ENCODE measurements at regions not wholly inside any gene's neighbourhood (a gene's known extent, or its start where the extent isn't known, plus 50 kb on each side); places are given as distances from the start of the nearest gene placed in this dataset.
"Not testable (repeated sequence)": the region's sequence is repeated elsewhere in the genome, so short reads cannot be mapped to it uniquely, and the experiment has no call there.

GRCh38 chr18:41639218-41639617 lies 315.8 kb upstream of the PIK3C3 start:
- no peak overlapping the region for H3K27ac ChIP-seq (ENCODE audit: low read depth, low read length, poor library complexity, severe bottlenecking)
- ChIA-PET CTCF (ENCODE audit: unreplicated experiment) (no interaction called here), POLR2A (no interaction called here)
- no TSS peak for BruUV-seq (replicated peaks)
- no peak overlapping the region for H2AFZ ChIP-seq (ENCODE audit: low read length)
- no peaks in the 10 kb centered on the region for H3K9me3 ChIP-seq (ENCODE audit: low read length)
- H3K36me3 ChIP-seq (ENCODE audit: insufficient read depth, low read length): no peaks in the 10 kb centered on the region
- H3K9me2 ChIP-seq (ENCODE audit: insufficient read depth, low read length): no peaks in the 10 kb centered on the region
- no peak for TF ChIP-seq EZH2phosphoT487 (IDR thresholded peaks at IDR 0.05; ENCODE audit: borderline replicate concordance, low read depth, low read length)
- no peak for TF ChIP-seq CTCF (conservative IDR thresholded peaks at IDR 0.05; ENCODE audit: low read length)
- no peak overlapping the region for H3K4me2 ChIP-seq (ENCODE audit: low read length)
- no peaks in the 10 kb centered on the region for H4K20me1 ChIP-seq (ENCODE audit: insufficient read depth, low read length)
- no peaks in the 10 kb centered on the region for H3K4me1 ChIP-seq (ENCODE audit: insufficient read depth, low read length, poor library complexity, severe bottlenecking)
- H3K4me3 ChIP-seq (ENCODE audit: low read depth, low read length, poor library complexity, severe bottlenecking): no peak overlapping the region
- H3K79me2 ChIP-seq (ENCODE audit: insufficient read depth, low read depth, low read length): no peaks in the 10 kb centered on the region
- DNase-seq (ENCODE audit: low spot score): no peak
- intact Hi-C loops (cut with micrococcal nuclease; ENCODE audit: unreplicated experiment): no loop called here

GRCh38 chr18:41631723-41632285 lies 323.2 kb upstream of the PIK3C3 start:
- CTCF ChIA-PET (ENCODE audit: unreplicated experiment); H4K20me1 ChIP-seq (ENCODE audit: insufficient read depth, low read length); BruUV-seq (replicated peaks); H3K27ac ChIP-seq (ENCODE audit: low read depth, low read length, poor library complexity, severe bottlenecking); POLR2A ChIA-PET; H2AFZ ChIP-seq (ENCODE audit: low read length); H3K36me3 ChIP-seq (ENCODE audit: insufficient read depth, low read length); DNase-seq (ENCODE audit: low spot score); intact Hi-C loops (cut with micrococcal nuclease; ENCODE audit: unreplicated experiment); H3K4me3 ChIP-seq (ENCODE audit: low read depth, low read length, poor library complexity, severe bottlenecking); H3K4me2 ChIP-seq (ENCODE audit: low read length); H3K4me1 ChIP-seq (ENCODE audit: insufficient read depth, low read length, poor library complexity, severe bottlenecking); H3K9me2 ChIP-seq (ENCODE audit: insufficient read depth, low read length); H3K9me3 ChIP-seq (ENCODE audit: low read length); H3K79me2 ChIP-seq (ENCODE audit: insufficient read depth, low read depth, low read length): not testable (repeated sequence)

GRCh38 chr18:41630232-41630886 lies 324.7 kb upstream of the PIK3C3 start:
- H3K79me2 ChIP-seq (ENCODE audit: insufficient read depth, low read depth, low read length): no peaks in the 10 kb centered on the region
- POLR2A ChIA-PET: no interaction called here
- H3K36me3 ChIP-seq (ENCODE audit: insufficient read depth, low read length): no peaks in the 10 kb centered on the region
- H3K4me3 ChIP-seq (ENCODE audit: low read depth, low read length, poor library complexity, severe bottlenecking): no peak overlapping the region
- CTCF ChIA-PET (ENCODE audit: unreplicated experiment): no interaction called here
- no peak for TF ChIP-seq CTCF (conservative IDR thresholded peaks at IDR 0.05; ENCODE audit: low read length)
- TF ChIP-seq EZH2phosphoT487 (IDR thresholded peaks at IDR 0.05; ENCODE audit: borderline replicate concordance, low read depth, low read length): no peak
- H2AFZ ChIP-seq (ENCODE audit: low read length): no peak overlapping the region
- DNase-seq (ENCODE audit: low spot score): no peak
- no peak overlapping the region for H3K4me2 ChIP-seq (ENCODE audit: low read length)
- H3K9me2 ChIP-seq (ENCODE audit: insufficient read depth, low read length): no peaks in the 10 kb centered on the region
- no peaks in the 10 kb centered on the region for H4K20me1 ChIP-seq (ENCODE audit: insufficient read depth, low read length)
- intact Hi-C loops (cut with micrococcal nuclease; ENCODE audit: unreplicated experiment): no loop called here
- BruUV-seq (replicated peaks): no TSS peak
- no peak overlapping the region for H3K27ac ChIP-seq (ENCODE audit: low read depth, low read length, poor library complexity, severe bottlenecking)
- H3K4me1 ChIP-seq (ENCODE audit: insufficient read depth, low read length, poor library complexity, severe bottlenecking): no peaks in the 10 kb centered on the region
- no peaks in the 10 kb centered on the region for H3K9me3 ChIP-seq (ENCODE audit: low read length)
